ENCODE measurements at regions not wholly inside any gene's neighbourhood (a gene's known extent, or its start where the extent isn't known, plus 50 kb on each side); places are given as distances from the start of the nearest gene placed in this dataset.
"Not testable (repeated sequence)": the region's sequence is repeated elsewhere in the genome, so short reads cannot be mapped to it uniquely, and the experiment has no call there.

DNA sequence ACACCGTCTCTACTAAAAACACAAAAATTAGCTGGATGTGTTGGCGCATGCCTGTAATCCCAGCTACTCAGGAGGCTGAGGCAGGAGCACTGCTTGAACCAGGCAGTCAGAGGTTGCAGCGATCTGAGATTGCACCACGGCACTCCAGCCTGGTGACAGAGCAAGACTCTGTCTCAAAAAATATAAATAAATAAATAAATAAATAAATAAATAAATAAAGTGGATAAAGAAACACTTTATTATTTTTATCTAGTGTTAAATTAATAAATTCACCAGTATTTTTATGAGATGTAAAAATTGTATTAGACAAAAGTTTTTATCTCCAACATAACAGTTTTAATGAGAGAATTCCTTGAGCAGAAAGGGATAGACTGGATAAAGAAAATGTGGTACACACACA, 839.3 kb downstream of the DIAPH3 start:
- not testable (repeated sequence) for DNase-seq

DNA sequence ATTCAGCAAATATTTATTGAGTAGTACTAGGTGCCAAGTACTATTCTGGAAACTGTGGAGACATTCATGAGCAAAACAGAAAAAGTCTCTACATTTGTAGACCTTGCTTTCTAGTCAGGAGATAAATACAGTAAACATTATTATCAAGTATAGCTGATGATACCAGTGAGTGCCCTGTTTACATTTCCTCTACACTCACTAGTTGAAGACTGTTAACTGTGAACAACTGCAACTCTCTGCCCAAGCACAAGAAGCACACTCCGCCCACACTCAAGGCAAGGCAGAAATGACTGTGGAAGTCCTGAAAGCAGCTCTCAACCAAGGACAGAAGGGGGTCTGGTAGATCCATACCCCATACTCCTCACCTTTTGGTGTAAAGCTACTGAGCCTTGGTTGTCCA, 837.0 kb downstream of the DIAPH3 start:
- DNase-seq = no peak

DNA sequence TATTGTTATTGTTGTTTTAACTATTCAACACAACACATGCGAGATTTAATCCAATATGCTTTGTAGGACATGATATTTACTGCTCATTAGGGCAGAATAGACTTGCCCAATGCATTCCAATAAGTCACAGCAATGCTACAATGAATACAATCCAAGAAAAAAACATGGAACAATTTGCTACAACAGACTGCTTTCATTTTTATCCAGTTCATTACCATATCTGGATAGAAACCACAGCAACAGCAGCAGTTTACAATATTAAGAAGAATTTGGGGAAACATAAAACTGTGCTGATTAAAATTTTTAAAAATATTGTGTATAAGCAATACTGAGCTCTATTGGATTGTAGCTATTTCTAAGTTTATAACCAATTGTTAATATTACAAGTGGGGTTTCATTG, 833.0 kb downstream of the DIAPH3 start:
- DNase-seq = no peak

DNA sequence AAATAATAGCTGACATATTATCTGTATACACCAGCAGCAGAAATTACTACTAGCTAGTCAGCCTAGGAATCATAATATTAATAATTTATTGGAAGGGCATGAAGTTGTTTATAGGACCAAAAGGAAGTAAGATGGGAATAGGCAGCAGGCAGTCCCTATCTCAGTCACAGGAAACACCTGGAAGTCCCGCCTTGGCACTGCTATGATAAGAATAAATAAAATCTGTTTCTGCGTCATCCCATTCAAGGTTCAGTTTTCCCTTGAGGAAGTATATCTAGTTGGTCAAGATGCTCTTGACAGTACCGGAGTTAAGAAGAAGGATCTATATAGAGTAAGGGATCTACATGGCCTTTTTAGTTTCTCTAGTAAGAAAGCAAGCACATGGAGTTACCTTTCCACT, 830.8 kb downstream of the DIAPH3 start:
- no peak for DNase-seq

DNA sequence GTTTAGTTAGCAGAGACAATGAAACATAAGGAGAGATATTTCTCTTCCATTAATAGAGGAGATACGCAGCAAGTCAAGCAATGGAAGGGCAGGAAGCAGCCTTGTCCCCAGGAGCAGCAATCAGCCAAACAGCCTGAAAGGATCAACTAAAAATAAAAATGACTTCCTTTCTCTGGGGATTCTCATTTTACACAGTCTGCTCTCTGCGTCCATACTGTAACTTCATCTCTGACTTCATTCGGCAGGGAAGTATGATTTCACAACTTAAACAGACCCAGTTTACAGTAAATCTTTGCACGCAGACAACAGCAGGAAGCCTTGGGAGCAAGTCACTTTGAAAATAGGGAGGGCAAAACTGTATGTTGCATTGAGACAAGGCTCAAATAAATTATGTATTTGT, 826.7 kb downstream of the DIAPH3 start:
- no peak for DNase-seq

DNA sequence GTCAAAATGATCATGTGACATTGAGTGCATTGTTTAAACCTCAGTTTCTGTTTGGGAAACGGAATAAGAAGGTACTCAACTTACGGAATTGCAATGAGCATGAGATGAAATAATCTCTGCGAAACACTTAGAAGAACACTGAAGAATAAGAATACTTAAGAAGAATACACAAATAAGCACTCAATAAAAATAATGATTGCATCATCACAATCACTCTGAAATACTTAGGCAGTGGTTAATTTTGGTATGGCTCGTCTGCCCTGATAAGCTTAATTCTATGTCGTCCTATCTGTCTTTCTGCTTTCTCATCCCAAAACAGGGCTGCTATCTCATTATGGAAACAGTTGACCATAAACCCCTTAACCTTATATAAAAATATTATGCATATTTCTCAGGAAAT, 823.6 kb downstream of the DIAPH3 start:
- DNase-seq = no peak

DNA sequence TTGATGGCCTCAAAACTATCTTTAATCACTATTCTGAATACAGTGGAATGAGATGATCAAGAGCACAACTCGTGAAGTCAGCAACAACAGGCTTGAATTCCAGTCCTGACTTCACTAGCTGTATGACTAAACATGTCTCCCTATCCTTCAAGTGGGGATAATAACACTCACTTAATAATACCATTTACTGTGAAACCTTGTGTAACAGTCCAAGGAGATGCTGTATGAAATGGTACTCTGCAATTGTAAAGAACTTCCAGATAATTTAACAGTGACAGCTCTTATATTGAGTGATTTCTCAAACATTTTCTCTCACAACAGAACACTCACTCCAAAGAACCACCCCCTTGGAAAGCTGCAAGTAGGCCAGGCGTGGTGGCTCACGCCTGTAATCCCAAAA, 823.1 kb downstream of the DIAPH3 start:
- no peak for DNase-seq

DNA sequence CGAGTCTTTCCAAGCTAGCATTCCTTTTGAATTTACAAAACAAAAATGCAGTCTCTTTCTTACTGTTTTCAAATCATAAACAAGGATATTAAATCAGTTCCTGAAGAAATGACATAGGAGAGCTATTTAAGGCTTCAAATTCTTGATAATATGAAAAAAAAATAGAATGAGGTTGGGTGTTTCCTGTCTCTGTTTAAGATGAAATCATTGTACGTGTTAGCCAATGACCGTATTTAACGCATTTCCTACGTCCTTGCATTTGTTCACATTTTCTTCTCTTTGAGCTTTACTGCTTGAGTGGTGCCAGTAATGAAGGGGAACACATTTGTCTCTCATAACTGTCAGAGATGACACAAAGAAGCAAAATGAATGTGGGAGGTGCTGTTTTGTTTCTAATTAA, 821.3 kb downstream of the DIAPH3 start:
- DNase-seq = no peak

- DNase-seq = no peak
Measured at GRCh38 chr13:59343132-59343531, 820.6 kb downstream of the DIAPH3 start.

- no peak for DNase-seq
Measured at GRCh38 chr13:59343993-59344822, 819.5 kb downstream of the DIAPH3 start.

DNA sequence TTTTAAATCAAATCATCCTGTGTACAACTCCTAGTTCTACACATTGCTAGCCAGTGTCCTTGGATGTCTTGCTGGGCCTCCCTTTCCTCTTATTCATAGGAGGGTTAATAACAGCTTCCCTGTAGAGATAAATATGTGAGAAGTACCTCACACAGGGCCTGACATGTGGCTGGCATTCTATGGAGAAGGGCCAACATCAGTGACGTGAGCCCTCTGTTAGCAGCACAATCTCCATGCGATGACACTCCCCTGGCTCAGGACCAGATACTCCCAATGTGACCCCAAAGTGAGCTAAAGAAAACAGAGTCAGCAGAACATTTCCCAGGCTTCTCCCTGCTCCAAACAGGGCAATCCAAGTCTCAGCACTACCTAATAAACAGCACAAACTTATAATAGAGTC, 818.4 kb downstream of the DIAPH3 start:
- DNase-seq = no peak

DNA sequence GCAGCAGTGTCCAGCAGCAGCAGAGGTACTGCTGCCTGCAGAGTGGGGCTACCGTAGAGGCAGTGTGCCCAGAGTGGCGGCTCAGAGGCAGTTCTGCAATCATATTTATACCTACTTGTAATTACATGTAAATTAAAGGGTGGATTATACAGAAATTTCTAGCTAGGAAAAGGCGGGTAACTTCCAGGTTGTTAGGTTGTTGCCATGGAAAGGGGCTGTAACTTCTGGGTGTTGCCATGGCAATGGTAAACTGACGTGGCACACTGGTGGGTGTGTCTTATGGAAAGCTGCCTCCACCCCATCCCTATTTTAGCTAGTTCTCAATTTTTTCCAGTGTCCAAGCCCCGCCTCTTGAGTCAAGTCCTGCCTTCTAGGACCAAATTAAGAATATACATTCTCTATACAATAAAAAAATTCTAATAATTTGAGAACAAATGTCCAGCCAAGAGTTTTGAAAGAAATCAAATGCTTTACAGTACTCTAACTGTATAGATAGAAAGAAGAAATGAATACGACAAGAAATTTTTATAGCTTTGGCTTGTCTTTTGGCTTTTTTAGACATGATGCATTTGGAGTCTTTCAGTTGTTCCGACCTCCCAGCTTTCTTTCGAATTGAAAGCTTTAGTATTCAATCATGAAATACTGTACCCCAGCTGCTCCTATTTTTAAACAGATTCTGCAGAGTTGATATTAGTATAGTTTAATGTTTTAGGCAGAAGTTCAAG, 816.6 kb downstream of the DIAPH3 start:
- DNase-seq = no peak

- DNase-seq = no peak
Measured at GRCh38 chr13:59348617-59349016, 815.1 kb downstream of the DIAPH3 start.

GRCh38 chr13:59352600-59352999, 811.1 kb downstream of the DIAPH3 start:
- DNase-seq = no peak

GRCh38 chr13:59354665-59355369, 808.9 kb downstream of the DIAPH3 start:
- no peak for DNase-seq

DNA sequence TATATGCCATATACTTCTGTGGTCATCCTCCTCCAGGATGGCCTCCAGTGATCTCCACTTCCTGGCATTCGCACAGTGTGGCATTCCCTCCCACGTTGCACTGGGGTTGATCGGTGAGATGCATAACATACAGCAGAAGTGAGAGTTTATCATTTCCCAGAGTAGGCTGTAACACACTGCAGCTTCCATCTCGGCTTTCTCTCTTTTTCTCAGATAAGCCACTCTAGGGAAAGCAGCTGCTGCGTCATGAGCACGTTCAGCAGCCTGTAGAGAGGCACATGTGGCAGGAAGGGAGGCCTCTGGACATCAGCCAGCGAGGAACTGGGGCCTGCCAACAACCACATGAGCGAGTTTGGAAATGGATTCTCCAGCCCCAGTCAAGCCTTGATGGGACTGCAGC, 807.1 kb downstream of the DIAPH3 start:
- no peak for DNase-seq

DNA sequence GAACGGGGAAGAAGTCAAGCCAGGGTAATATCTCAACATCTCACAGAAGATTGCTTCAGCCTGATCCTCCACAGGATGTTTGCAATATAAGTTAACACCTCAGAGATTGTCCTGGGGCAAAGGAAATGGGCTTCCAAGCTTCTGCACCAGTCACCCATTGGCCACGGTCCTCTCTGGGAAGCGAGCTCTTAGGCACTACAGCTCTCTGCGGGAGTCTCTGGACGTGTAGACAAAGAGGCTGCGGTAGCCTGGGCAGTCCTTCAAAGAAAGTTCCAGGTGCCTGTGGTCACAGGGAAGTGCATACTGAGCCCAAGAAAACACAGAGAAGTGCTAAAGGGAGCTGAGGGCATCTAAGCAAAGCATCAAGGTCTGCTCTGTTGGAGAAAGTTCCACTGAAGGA, 805.7 kb downstream of the DIAPH3 start:
- DNase-seq = no peak

DNA sequence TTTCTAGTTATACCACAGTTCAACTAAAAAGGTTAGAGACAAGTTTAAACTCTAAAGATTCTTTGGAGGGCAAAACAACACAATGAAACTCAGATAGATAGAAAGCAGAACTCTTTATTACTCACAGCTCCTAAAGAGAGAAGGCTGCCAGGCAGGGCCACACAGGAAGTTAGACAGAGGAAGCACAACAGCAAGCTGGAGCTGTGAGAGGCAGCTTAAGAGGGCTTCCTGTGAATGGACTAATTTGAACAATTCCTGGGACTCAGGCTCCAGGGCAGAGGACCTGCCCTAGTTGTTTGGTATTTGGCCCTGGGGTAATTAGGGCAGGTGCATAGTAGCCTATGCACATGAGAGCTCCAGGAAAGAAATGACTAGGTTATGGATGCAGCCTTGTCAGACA, 803.6 kb downstream of the DIAPH3 start:
- DNase-seq = no peak

- no peak for DNase-seq
Measured at GRCh38 chr13:59360916-59361315, 802.8 kb downstream of the DIAPH3 start.

- DNase-seq = no peak
Measured at GRCh38 chr13:59363313-59363712, 800.4 kb downstream of the DIAPH3 start.

- DNase-seq = no peak
Measured at GRCh38 chr13:59363947-59364346, 799.8 kb downstream of the DIAPH3 start.

GRCh38 chr13:59364641-59365085, 799.1 kb downstream of the DIAPH3 start:
- DNase-seq = no peak

DNA sequence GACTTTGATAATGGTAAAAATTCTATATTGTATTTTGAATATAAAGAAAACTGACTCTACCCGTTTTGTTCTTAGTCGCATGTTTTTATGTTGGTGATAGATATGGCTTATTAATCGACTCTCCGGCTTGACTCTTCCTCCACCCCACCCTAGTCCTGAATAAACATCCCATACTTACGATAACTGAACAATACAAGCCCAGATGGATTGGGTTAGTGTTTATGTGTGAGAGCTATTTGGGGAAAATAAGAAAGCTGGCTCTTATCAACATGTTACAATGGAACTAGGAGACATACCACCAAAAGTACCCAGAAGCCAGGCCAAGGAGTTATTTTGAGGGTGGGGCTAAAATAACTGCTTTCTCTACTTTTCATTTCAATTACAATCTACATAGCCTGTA, 796.3 kb downstream of the DIAPH3 start:
- DNase-seq = no peak
